ENCODE measurements at regions not wholly inside any gene's neighbourhood (a gene's known extent, or its start where the extent isn't known, plus 50 kb on each side); places are given as distances from the start of the nearest gene placed in this dataset.

DNA sequence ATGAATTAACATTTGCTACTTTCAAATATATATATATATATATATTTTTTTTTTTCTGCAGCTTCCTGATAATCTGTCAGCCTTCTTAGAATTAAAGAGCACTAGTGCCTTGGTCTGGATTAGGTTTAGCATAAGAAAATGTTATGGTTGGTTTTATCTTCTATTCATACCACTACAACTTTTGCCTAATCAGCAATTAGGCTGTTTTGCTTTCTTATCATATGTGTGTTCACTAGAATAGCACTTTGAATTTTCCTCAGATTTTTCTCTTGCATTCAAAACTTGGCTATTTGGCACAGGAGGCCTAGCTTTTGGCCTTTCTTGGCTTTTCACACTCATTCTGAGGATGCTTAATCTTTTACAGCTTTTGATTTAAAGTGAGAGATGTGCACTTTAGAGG is 1468.1 kb downstream of the PCDH9 start:
- no peaks in the 10 kb centered on the region for H3K36me3 ChIP-seq (ENCODE audit: control insufficient read depth, low read length)
- H3K27ac ChIP-seq (ENCODE audit: low read depth, low read length) = no peak overlapping the region
- no peaks in the 10 kb centered on the region for H3K4me1 ChIP-seq (ENCODE audit: control insufficient read depth, low read length)
- peaks cover 12% of the 10 kb centered on the region; the same call in 1 of the 2 replicates for H3K9me3 ChIP-seq (ENCODE audit: control insufficient read depth, insufficient read depth, low read length)
- TF ChIP-seq EZH2phosphoT487 (IDR thresholded peaks at IDR 0.05; ENCODE audit: borderline replicate concordance, low read length) = no peak
- no peaks in the 10 kb centered on the region for H3F3A ChIP-seq (ENCODE audit: control insufficient read depth, insufficient read depth)
- no peaks in the 10 kb centered on the region for H3K27me3 ChIP-seq (ENCODE audit: control insufficient read depth, low read length)
- H3K4me3 ChIP-seq (ENCODE audit: low read length) = no peak overlapping the region
- H3K9me2 ChIP-seq (replicated peaks; ENCODE audit: control insufficient read depth, low read length) = no peaks in the 10 kb centered on the region
- no peaks in the 10 kb centered on the region for H3K79me2 ChIP-seq (ENCODE audit: control insufficient read depth, low read length)
- H4K20me1 ChIP-seq (ENCODE audit: control insufficient read depth, insufficient read depth, low read depth, low read length) = no peaks in the 10 kb centered on the region
- no peak overlapping the region for H3K4me2 ChIP-seq (ENCODE audit: low read length)

DNA sequence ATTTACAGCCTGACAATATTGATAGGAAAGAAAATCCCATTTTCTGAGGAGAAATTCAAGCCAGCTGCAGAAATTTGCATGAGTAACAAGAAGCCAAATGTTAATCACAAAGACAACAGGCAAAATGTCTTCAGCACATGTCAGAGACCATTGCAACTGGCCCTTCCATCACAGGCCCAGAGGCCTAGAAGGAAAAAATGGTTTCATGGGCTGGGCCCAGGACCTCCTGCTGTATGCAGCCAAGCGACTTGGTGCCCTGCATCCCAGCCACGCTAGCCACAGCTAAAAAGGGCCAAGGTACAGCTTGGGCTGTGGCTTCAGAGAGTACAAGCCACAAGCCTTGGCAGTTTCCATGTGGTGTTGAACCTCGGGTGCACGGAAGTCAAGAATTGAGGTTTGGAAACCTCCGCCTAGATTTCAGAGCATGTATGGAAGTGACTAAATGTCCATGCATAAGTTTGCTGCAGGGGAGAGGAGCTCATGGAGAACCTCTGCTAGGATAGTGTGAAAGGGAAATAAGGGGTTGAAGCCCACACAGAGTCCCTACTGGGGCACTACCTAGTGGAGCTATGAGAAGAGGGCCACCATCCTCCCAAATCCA is 1474.0 kb downstream of the PCDH9 start:
- TF ChIP-seq, protein P1, sequence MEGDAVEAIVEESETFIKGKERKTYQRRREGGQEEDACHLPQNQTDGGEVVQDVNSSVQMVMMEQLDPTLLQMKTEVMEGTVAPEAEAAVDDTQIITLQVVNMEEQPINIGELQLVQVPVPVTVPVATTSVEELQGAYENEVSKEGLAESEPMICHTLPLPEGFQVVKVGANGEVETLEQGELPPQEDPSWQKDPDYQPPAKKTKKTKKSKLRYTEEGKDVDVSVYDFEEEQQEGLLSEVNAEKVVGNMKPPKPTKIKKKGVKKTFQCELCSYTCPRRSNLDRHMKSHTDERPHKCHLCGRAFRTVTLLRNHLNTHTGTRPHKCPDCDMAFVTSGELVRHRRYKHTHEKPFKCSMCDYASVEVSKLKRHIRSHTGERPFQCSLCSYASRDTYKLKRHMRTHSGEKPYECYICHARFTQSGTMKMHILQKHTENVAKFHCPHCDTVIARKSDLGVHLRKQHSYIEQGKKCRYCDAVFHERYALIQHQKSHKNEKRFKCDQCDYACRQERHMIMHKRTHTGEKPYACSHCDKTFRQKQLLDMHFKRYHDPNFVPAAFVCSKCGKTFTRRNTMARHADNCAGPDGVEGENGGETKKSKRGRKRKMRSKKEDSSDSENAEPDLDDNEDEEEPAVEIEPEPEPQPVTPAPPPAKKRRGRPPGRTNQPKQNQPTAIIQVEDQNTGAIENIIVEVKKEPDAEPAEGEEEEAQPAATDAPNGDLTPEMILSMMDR (IDR thresholded peaks at IDR 0.05; ENCODE audit: low read depth, low read length, poor library complexity, severe bottlenecking) = no peak
- TF ChIP-seq EZH2phosphoT487 (IDR thresholded peaks at IDR 0.05; ENCODE audit: borderline replicate concordance, low read length) = no peak
- H3K36me3 ChIP-seq (ENCODE audit: control insufficient read depth, low read length) = no peaks in the 10 kb centered on the region

DNA sequence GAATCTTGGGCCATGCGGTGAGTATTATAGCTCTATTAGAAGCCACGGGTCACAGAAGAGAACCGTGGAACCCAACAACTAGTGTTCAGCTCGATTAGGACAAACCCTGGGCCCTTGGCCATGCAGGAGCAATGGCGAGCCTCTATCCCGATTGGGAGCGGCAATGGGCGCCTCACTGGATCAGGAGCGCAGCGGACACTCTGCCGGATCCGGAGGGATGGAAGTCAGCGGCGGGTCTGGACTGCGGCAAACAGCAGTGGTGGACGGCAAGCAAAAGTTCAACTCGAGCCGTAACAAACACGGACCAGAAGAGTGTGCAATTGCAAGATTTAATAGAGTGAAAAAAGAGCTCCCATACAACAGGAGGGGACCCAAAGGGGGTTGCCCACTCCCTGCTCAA is 1481.9 kb downstream of the PCDH9 start:
- Histone ChIP-seq H3K27me3 (ENCODE audit: control insufficient read depth, low read length) (no peaks in the 10 kb centered on the region), H3K36me3 (ENCODE audit: control insufficient read depth, low read length) (no peaks in the 10 kb centered on the region), H3K4me2 (ENCODE audit: low read length) (no peak overlapping the region), H3K4me1 (ENCODE audit: control insufficient read depth, low read length) (no peaks in the 10 kb centered on the region), H3K9me3 (ENCODE audit: control insufficient read depth, insufficient read depth, low read length) (no peaks in the 10 kb centered on the region), H3K27ac (ENCODE audit: low read depth, low read length) (no peak overlapping the region), H3F3A (ENCODE audit: control insufficient read depth, insufficient read depth) (no peaks in the 10 kb centered on the region), H4K20me1 (ENCODE audit: control insufficient read depth, insufficient read depth, low read depth, low read length) (no peaks in the 10 kb centered on the region), H3K9me2 (replicated peaks; ENCODE audit: control insufficient read depth, low read length) (no peaks in the 10 kb centered on the region), H3K79me2 (ENCODE audit: control insufficient read depth, low read length) (no peaks in the 10 kb centered on the region), H3K4me3 (ENCODE audit: low read length) (no peak overlapping the region)
- TF ChIP-seq EZH2phosphoT487 (IDR thresholded peaks at IDR 0.05; ENCODE audit: borderline replicate concordance, low read length) = no peak
- TF ChIP-seq, protein P1 (IDR thresholded peaks at IDR 0.05; ENCODE audit: low read depth, low read length, poor library complexity, severe bottlenecking) = no peak

More for the DNA sequence above, 1474.0 kb downstream of the PCDH9 start:
- peaks cover 12% of the 10 kb centered on the region; the same call in 1 of the 2 replicates for H3K9me3 ChIP-seq (ENCODE audit: control insufficient read depth, insufficient read depth, low read length)
- no peak overlapping the region for H3K4me3 ChIP-seq (ENCODE audit: low read length)
- H3F3A ChIP-seq (ENCODE audit: control insufficient read depth, insufficient read depth) = no peaks in the 10 kb centered on the region
- no peaks in the 10 kb centered on the region for H3K27me3 ChIP-seq (ENCODE audit: control insufficient read depth, low read length)
- no peaks in the 10 kb centered on the region for H3K79me2 ChIP-seq (ENCODE audit: control insufficient read depth, low read length)
- no peaks in the 10 kb centered on the region for H3K9me2 ChIP-seq (replicated peaks; ENCODE audit: control insufficient read depth, low read length)
- H3K27ac ChIP-seq (ENCODE audit: low read depth, low read length) = no peak overlapping the region
- no peak overlapping the region for H3K4me2 ChIP-seq (ENCODE audit: low read length)
- H3K4me1 ChIP-seq (ENCODE audit: control insufficient read depth, low read length) = no peaks in the 10 kb centered on the region
- no peaks in the 10 kb centered on the region for H4K20me1 ChIP-seq (ENCODE audit: control insufficient read depth, insufficient read depth, low read depth, low read length)

DNA sequence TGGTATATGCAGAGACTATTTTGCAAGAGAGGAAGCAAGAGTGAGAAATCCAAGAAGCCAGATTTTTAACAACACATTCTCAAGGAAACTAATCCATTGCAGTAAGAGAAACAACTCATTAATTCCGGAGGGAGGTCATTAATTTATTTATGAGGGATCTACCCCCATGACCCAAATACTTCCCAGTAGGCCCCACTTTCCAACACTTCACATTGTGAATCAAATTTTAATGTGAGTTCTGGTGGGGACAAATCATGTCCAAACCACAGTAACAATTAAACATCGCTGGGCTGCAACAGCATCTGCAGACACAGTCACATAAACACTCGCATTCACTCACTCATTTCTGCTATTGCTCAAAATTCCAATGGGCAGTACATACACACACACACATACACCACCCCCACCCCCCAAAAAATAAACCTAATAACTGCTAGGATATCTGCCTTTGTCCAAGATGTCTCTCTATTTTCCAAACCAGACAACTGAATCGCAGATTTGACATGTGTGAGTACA is 1483.7 kb downstream of the PCDH9 start:
- no peaks in the 10 kb centered on the region for H3K4me1 ChIP-seq (ENCODE audit: control insufficient read depth, low read length)
- H3K27ac ChIP-seq (ENCODE audit: low read depth, low read length) = no peak overlapping the region
- H3K27me3 ChIP-seq (ENCODE audit: control insufficient read depth, low read length) = no peaks in the 10 kb centered on the region
- no peak overlapping the region for H3K4me3 ChIP-seq (ENCODE audit: low read length)
- H3K36me3 ChIP-seq (ENCODE audit: control insufficient read depth, low read length) = no peaks in the 10 kb centered on the region
- no peaks in the 10 kb centered on the region for H3F3A ChIP-seq (ENCODE audit: control insufficient read depth, insufficient read depth)
- no peaks in the 10 kb centered on the region for H4K20me1 ChIP-seq (ENCODE audit: control insufficient read depth, insufficient read depth, low read depth, low read length)
- no peak for TF ChIP-seq EZH2phosphoT487 (IDR thresholded peaks at IDR 0.05; ENCODE audit: borderline replicate concordance, low read length)
- TF ChIP-seq, protein P1 (IDR thresholded peaks at IDR 0.05; ENCODE audit: low read depth, low read length, poor library complexity, severe bottlenecking) = no peak
- H3K4me2 ChIP-seq (ENCODE audit: low read length) = no peak overlapping the region
- no peaks in the 10 kb centered on the region for H3K9me3 ChIP-seq (ENCODE audit: control insufficient read depth, insufficient read depth, low read length)
- no peaks in the 10 kb centered on the region for H3K79me2 ChIP-seq (ENCODE audit: control insufficient read depth, low read length)
- no peaks in the 10 kb centered on the region for H3K9me2 ChIP-seq (replicated peaks; ENCODE audit: control insufficient read depth, low read length)
